Suprapubic skin (tissue), 4 donors: ENCODE measurements at regions not wholly inside any gene's neighbourhood (a gene's known extent, or its start where the extent isn't known, plus 50 kb on each side); places are given as distances from the start of the nearest gene placed in this dataset.

Source experiments
- DNase-seq, 2 donors: peaks; one replicate each; pipeline ENCODE4 v3.0.0-alpha.2; 2019; ENCODE audit warnings: low spot score in 2 of 2
- H3K27ac ChIP-seq: fragments of 200-600 bp; sonication (generic); one replicate; pipeline ENCODE4 v1.5.1; 2019
- H3K27me3 ChIP-seq: fragments of 200-600 bp; sonication (generic); one replicate; pipeline ENCODE4 v1.5.1; 2019
- H3K36me3 ChIP-seq: fragments of 200-600 bp; sonication (generic); one replicate; pipeline ENCODE4 v1.5.1; 2019
- H3K4me1 ChIP-seq: fragments of 200-600 bp; sonication (generic); one replicate; pipeline ENCODE4 v1.5.1; 2019
- H3K4me3 ChIP-seq: fragments of 200-600 bp; sonication (generic); one replicate; pipeline ENCODE4 v1.5.1; 2019; ENCODE audit warnings: mild to moderate bottlenecking
- H3K9me3 ChIP-seq: fragments of 200-600 bp; sonication (generic); one replicate; pipeline ENCODE4 v1.5.1; 2019
- EP300 ChIP-seq: sonication (generic); formaldehyde crosslinking; IDR thresholded peaks from one replicate; pipeline ENCODE4 v1.6.1; 2017; ENCODE audit warnings: antibody characterized with exemption
- POLR2A ChIP-seq, 2 donors: fragments of 450-650 bp; IDR thresholded peaks; one replicate each; pipeline ENCODE4 v1.6.1; 2017; ENCODE audit warnings: antibody characterized with exemption in 2 of 2, mild to moderate bottlenecking in 2 of 2, moderate library complexity in 2 of 2
- POLR2AphosphoS5 ChIP-seq, 3 donors: sonication (generic); formaldehyde crosslinking; IDR thresholded peaks; one replicate each; pipeline ENCODE4 v1.6.1; 2017; ENCODE audit warnings: antibody characterized with exemption in 3 of 3
- WGBS: methylation state at CpG from one replicate; pipeline ENCODE4 v1.1.5; 2018; 5-methylcytosine and 5-hydroxymethylcytosine counted together
- TF ChIP-seq, protein P1 (sequence below), 2 donors: fragments of 200-600 bp in 1 of 2; fragments of 450-650 bp in 1 of 2; sonication (generic) in 1 of 2; IDR thresholded peaks; one replicate each; pipeline ENCODE4 v1.5.1; 2016 to 2019; ENCODE audit warnings: antibody characterized with exemption in 2 of 2, mild to moderate bottlenecking in 1 of 2, moderate library complexity in 1 of 2

- no peaks in the 10 kb centered on the region for H3K27me3 ChIP-seq
- TF ChIP-seq EP300 (no peak), POLR2AphosphoS5 (IDR thresholded peaks at IDR 0.05) (no peak), POLR2A (IDR thresholded peaks at IDR 0.05) (no peak)
- TF ChIP-seq, protein P1, sequence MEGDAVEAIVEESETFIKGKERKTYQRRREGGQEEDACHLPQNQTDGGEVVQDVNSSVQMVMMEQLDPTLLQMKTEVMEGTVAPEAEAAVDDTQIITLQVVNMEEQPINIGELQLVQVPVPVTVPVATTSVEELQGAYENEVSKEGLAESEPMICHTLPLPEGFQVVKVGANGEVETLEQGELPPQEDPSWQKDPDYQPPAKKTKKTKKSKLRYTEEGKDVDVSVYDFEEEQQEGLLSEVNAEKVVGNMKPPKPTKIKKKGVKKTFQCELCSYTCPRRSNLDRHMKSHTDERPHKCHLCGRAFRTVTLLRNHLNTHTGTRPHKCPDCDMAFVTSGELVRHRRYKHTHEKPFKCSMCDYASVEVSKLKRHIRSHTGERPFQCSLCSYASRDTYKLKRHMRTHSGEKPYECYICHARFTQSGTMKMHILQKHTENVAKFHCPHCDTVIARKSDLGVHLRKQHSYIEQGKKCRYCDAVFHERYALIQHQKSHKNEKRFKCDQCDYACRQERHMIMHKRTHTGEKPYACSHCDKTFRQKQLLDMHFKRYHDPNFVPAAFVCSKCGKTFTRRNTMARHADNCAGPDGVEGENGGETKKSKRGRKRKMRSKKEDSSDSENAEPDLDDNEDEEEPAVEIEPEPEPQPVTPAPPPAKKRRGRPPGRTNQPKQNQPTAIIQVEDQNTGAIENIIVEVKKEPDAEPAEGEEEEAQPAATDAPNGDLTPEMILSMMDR (IDR thresholded peaks at IDR 0.05): no peak
- H3K4me3 ChIP-seq: no peak overlapping the region
- H3K4me1 ChIP-seq: peaks cover 24% of the 10 kb centered on the region
- H3K36me3 ChIP-seq: no peaks in the 10 kb centered on the region
- no peak for DNase-seq
- peaks cover 9% of the 10 kb centered on the region for H3K9me3 ChIP-seq
- 89% methylated on average over 3 of the region's 3 CpGs for WGBS
- no peak overlapping the region for H3K27ac ChIP-seq
These were observed 424.6 kb downstream of the SHQ1 start for GRCh38 chr3:72423643-72424042.

DNA sequence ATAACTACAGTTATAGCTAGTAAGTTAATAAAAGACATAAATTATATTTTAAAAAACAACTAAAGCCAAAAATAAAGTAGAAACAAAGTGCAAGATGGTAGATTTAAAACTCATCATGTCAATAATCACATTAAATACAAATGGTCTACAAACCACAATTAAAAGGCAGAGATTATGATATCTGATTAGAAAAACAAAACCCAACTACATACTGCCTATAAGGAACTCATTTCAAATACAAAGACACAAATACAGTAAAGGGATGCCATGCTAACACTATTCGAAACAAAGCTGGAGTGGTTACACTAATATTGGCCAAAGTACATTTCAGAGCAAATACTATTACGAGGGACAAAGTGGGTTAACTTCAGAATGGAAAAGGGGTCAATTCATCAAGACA is 426.5 kb downstream of the SHQ1 start:
- TF ChIP-seq POLR2A (IDR thresholded peaks at IDR 0.05) (no peak), POLR2AphosphoS5 (IDR thresholded peaks at IDR 0.05) (no peak), EP300 (no peak)
- TF ChIP-seq, protein P1 (IDR thresholded peaks at IDR 0.05): no peak
- WGBS: 100% methylated on average over 2 of the region's 2 CpGs
- Histone ChIP-seq H3K36me3 (no peaks in the 10 kb centered on the region), H3K27ac (no peak overlapping the region), H3K9me3 (peaks cover 9% of the 10 kb centered on the region), H3K4me3 (no peak overlapping the region), H3K4me1 (peaks cover 23% of the 10 kb centered on the region), H3K27me3 (no peaks in the 10 kb centered on the region)
- no peak for DNase-seq

DNA sequence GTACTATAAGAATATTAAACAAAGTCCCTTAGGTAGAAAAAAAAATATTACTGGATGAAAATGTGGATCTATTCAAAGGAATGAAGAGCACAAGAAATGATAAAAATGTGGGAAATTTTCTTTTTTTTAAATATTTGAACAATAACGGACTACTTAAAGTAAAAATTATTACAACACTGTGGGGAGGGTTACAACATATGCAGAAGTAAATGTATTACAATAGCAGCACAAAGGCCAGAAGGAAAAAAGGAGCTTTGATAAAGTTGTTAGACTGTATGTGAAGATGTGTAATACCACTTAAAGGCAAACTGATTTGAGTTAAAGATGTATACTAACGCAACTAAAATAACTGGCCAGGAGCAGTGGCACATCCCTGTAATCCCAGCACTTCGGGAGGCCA is 427.1 kb downstream of the SHQ1 start:
- no peak for DNase-seq
- Histone ChIP-seq H3K36me3 (no peaks in the 10 kb centered on the region), H3K9me3 (peaks cover 9% of the 10 kb centered on the region), H3K27ac (no peak overlapping the region), H3K27me3 (no peaks in the 10 kb centered on the region), H3K4me1 (peaks cover 18% of the 10 kb centered on the region), H3K4me3 (no peak overlapping the region)
- TF ChIP-seq EP300 (no peak), POLR2AphosphoS5 (IDR thresholded peaks at IDR 0.05) (no peak), POLR2A (IDR thresholded peaks at IDR 0.05) (no peak)
- TF ChIP-seq, protein P1 (IDR thresholded peaks at IDR 0.05): no peak
- 96% methylated on average over 3 of the region's 3 CpGs for WGBS

GRCh38 chr3:72418856-72419255 is 429.4 kb downstream of the SHQ1 start:
- no peak overlapping the region for H3K27ac ChIP-seq
- no peak overlapping the region for H3K4me3 ChIP-seq

GRCh38 chr3:72418244-72418643 is 430.0 kb downstream of the SHQ1 start:
- Histone ChIP-seq H3K4me3 (no peak overlapping the region), H3K27me3 (no peaks in the 10 kb centered on the region), H3K27ac (no peak overlapping the region), H3K4me1 (peaks cover 10% of the 10 kb centered on the region), H3K36me3 (no peaks in the 10 kb centered on the region), H3K9me3 (peaks cover 9% of the 10 kb centered on the region)
- no peak for DNase-seq
- no peak for TF ChIP-seq EP300
- TF ChIP-seq POLR2AphosphoS5 (IDR thresholded peaks at IDR 0.05): no peak
- TF ChIP-seq, protein P1 (IDR thresholded peaks at IDR 0.05): no peak
- TF ChIP-seq POLR2A (IDR thresholded peaks at IDR 0.05): no peak

More at GRCh38 chr3:72418856-72419255, 429.4 kb downstream of the SHQ1 start:
- 85% methylated on average over 8 of the region's 8 CpGs for WGBS
- TF ChIP-seq, protein P1 (IDR thresholded peaks at IDR 0.05): no peak
- TF ChIP-seq POLR2AphosphoS5 (IDR thresholded peaks at IDR 0.05) (no peak), POLR2A (IDR thresholded peaks at IDR 0.05) (no peak), EP300 (no peak)
- peaks cover 10% of the 10 kb centered on the region for H3K4me1 ChIP-seq
- no peaks in the 10 kb centered on the region for H3K36me3 ChIP-seq
- H3K9me3 ChIP-seq: peaks cover 9% of the 10 kb centered on the region
- DNase-seq: no peak
- no peaks in the 10 kb centered on the region for H3K27me3 ChIP-seq
